Neural cell (in vitro differentiated cells): ENCODE measurements at regions not wholly inside any gene's neighbourhood (a gene's known extent, or its start where the extent isn't known, plus 50 kb on each side); places are given as distances from the start of the nearest gene placed in this dataset.

Source experiments
- H2AFZ ChIP-seq: fragments of 200-600, 300-800 bp; sonication (generic), shearing (Covaris generic); 2 replicates; pipeline ENCODE4 v1.6.0; 2014; ENCODE audit warnings: low read depth, mild to moderate bottlenecking, antibody characterized with exemption, low read length, moderate library complexity
- H3F3A ChIP-seq: fragments of 200-600 bp; shearing (Covaris generic); 2 replicates; pipeline ENCODE4 v1.6.1; 2016; ENCODE audit warnings: mild to moderate bottlenecking, moderate library complexity, mixed read lengths, antibody characterized with exemption, low read length; ENCODE audit not compliant: insufficient read depth, poor library complexity, severe bottlenecking
- H3K27ac ChIP-seq: fragments of 200-600, 300-800 bp; sonication (generic), shearing (Covaris generic); 2 replicates; pipeline ENCODE4 v1.5.1; 2014; ENCODE audit warnings: mild to moderate bottlenecking, low read length, moderate library complexity
- H3K27me3 ChIP-seq: fragments of 300-800, 200-600 bp; sonication (generic), shearing (Covaris generic); 2 replicates; pipeline ENCODE4 v1.6.0; 2014; ENCODE audit warnings: mild to moderate bottlenecking, low read depth, low read length, moderate library complexity; ENCODE audit not compliant: insufficient read depth
- H3K36me3 ChIP-seq: fragments of 300-800, 200-600 bp; sonication (generic), shearing (Covaris generic); 2 replicates; pipeline ENCODE4 v1.5.1; 2014; ENCODE audit warnings: mild to moderate bottlenecking, antibody characterized with exemption, low read length, moderate library complexity; ENCODE audit not compliant: insufficient read depth
- H3K4me2 ChIP-seq: fragments of 300-800, 200-600 bp; sonication (generic), shearing (Covaris generic); 2 replicates; pipeline ENCODE4 v1.6.0; 2014; ENCODE audit warnings: mild to moderate bottlenecking, low read length
- H3K4me3 ChIP-seq: fragments of 300-800, 200-600 bp; sonication (generic), shearing (Covaris generic); 2 replicates; pipeline ENCODE4 v1.5.1; 2014; ENCODE audit warnings: mild to moderate bottlenecking, low read length, moderate library complexity
- H3K79me2 ChIP-seq: fragments of 200-600 bp; shearing (Covaris generic); replicated peaks from 2 replicates; pipeline ENCODE4 v1.6.0; 2014; ENCODE audit warnings: mild to moderate bottlenecking, low read length, moderate library complexity; ENCODE audit not compliant: insufficient read depth
- H3K9ac ChIP-seq: fragments of 300-800, 200-600 bp; sonication (generic), shearing (Covaris generic); 2 replicates; pipeline ENCODE4 v1.6.1; 2016; ENCODE audit warnings: mild to moderate bottlenecking, low read length, mixed read lengths
- H3K9me2 ChIP-seq: fragments of 200-600 bp; shearing (Covaris generic); 2 replicates; pipeline ENCODE4 v1.6.1; 2016; ENCODE audit warnings: mild to moderate bottlenecking, low read length, mixed read lengths; ENCODE audit not compliant: insufficient read depth
- H3K9me3 ChIP-seq: fragments of 200-600, 300-800 bp; sonication (generic), shearing (Covaris generic); 2 replicates; pipeline ENCODE4 v1.6.1; 2016; ENCODE audit warnings: mild to moderate bottlenecking, mixed run types, low read length, moderate library complexity, mixed read lengths
- H4K20me1 ChIP-seq: fragments of 200-600 bp; shearing (Covaris generic); 2 replicates; pipeline ENCODE4 v1.6.1; 2016; ENCODE audit warnings: mild to moderate bottlenecking, mixed run types; ENCODE audit not compliant: insufficient read depth
- CTCF ChIP-seq: fragments of 450-650 bp; IDR thresholded peaks from 2 replicates; pipeline ENCODE4 v1.5.1; 2014; ENCODE audit warnings: antibody characterized with exemption, mild to moderate bottlenecking, moderate library complexity; ENCODE audit not compliant: poor library complexity, severe bottlenecking
- EP300 ChIP-seq: fragments of 450-650 bp; conservative IDR thresholded peaks from 2 replicates; pipeline ENCODE4 v1.6.1; 2014; ENCODE audit warnings: antibody characterized with exemption, mild to moderate bottlenecking, moderate library complexity; ENCODE audit not compliant: poor library complexity, severe bottlenecking
- EZH2 ChIP-seq: fragments of 200-600, 300-800 bp; shearing (Covaris generic), sonication (generic); IDR thresholded peaks from 2 replicates; pipeline ENCODE4 v1.6.1; 2014; ENCODE audit warnings: antibody characterized with exemption, low read length, borderline replicate concordance, mild to moderate bottlenecking; ENCODE audit not compliant: insufficient read depth, poor library complexity, severe bottlenecking
- MXI1 ChIP-seq: fragments of 450-650 bp; conservative IDR thresholded peaks from 2 replicates; pipeline ENCODE4 v1.6.1; 2014; ENCODE audit warnings: antibody characterized with exemption, mild to moderate bottlenecking; ENCODE audit not compliant: poor library complexity, severe bottlenecking
- POLR2AphosphoS5 ChIP-seq: IDR thresholded peaks from 2 replicates; pipeline ENCODE4 v1.6.1; 2012
- RAD21 ChIP-seq: fragments of 450-650 bp; conservative IDR thresholded peaks from 2 replicates; pipeline ENCODE4 v1.6.1; 2014; ENCODE audit warnings: antibody characterized with exemption, mild to moderate bottlenecking, moderate library complexity
- REST ChIP-seq: IDR thresholded peaks from 2 replicates; pipeline ENCODE4 v1.6.1; 2012; ENCODE audit warnings: borderline replicate concordance
- SMC3 ChIP-seq: fragments of 450-650 bp; conservative IDR thresholded peaks from 2 replicates; pipeline ENCODE4 v1.6.1; 2014; ENCODE audit warnings: antibody characterized with exemption, mild to moderate bottlenecking, moderate library complexity; ENCODE audit not compliant: poor library complexity
- TAF1 ChIP-seq: IDR thresholded peaks from 2 replicates; pipeline ENCODE4 v1.6.1; 2012; ENCODE audit warnings: low read depth

- Histone ChIP-seq H3K4me3 (no peak overlapping the region), H3K27me3 (no peaks in the 10 kb centered on the region), H4K20me1 (no peaks in the 10 kb centered on the region), H3K9me3 (no peaks in the 10 kb centered on the region), H2AFZ (no peak overlapping the region), H3F3A (no peaks in the 10 kb centered on the region), H3K79me2 (no peaks in the 10 kb centered on the region), H3K9me2 (no peaks in the 10 kb centered on the region), H3K36me3 (no peaks in the 10 kb centered on the region), H3K27ac (no peak overlapping the region), H3K4me2 (no peak overlapping the region), H3K9ac (no peak overlapping the region)
- no peak for TF ChIP-seq EZH2
- no peak for TF ChIP-seq POLR2AphosphoS5
- no peak for TF ChIP-seq RAD21
- TF ChIP-seq EP300: no peak
These were observed 67.0 kb upstream of the AGA start for GRCh38 chr4:177509226-177509745.

GRCh38 chr4:177511611-177512010 lies 69.4 kb upstream of the AGA start:
- Histone ChIP-seq H3K9me2 (no peaks in the 10 kb centered on the region), H3K4me3 (no peak overlapping the region), H3K27me3 (no peaks in the 10 kb centered on the region), H3F3A (no peaks in the 10 kb centered on the region), H3K4me2 (no peak overlapping the region), H2AFZ (no peak overlapping the region), H3K9ac (no peak overlapping the region), H4K20me1 (no peaks in the 10 kb centered on the region), H3K27ac (no peak overlapping the region), H3K9me3 (no peaks in the 10 kb centered on the region), H3K79me2 (no peaks in the 10 kb centered on the region), H3K36me3 (no peaks in the 10 kb centered on the region)
- TF ChIP-seq EZH2 (no peak), TAF1 (no peak)

GRCh38 chr4:177512646-177513045 lies 70.4 kb upstream of the AGA start:
- H3K4me3 ChIP-seq: no peak overlapping the region
- H3K36me3 ChIP-seq: no peaks in the 10 kb centered on the region
- H3K9ac ChIP-seq: no peak overlapping the region
- no peaks in the 10 kb centered on the region for H3K79me2 ChIP-seq
- no peaks in the 10 kb centered on the region for H3K27me3 ChIP-seq
- no peaks in the 10 kb centered on the region for H3K9me3 ChIP-seq
- H3K4me2 ChIP-seq: no peak overlapping the region
- no peak overlapping the region for H2AFZ ChIP-seq
- H4K20me1 ChIP-seq: no peaks in the 10 kb centered on the region
- no peaks in the 10 kb centered on the region for H3F3A ChIP-seq
- no peak for TF ChIP-seq POLR2AphosphoS5
- TF ChIP-seq MXI1: no peak
- TF ChIP-seq SMC3: no peak
- no peak for TF ChIP-seq TAF1
- no peak for TF ChIP-seq RAD21
- TF ChIP-seq REST: no peak
- TF ChIP-seq EP300: no peak
- no peak for TF ChIP-seq EZH2
- TF ChIP-seq CTCF: no peak
- no peaks in the 10 kb centered on the region for H3K9me2 ChIP-seq
- H3K27ac ChIP-seq: no peak overlapping the region
